RPMI7951 (cell line): ENCODE measurements at regions not wholly inside any gene's neighbourhood (a gene's known extent, or its start where the extent isn't known, plus 50 kb on each side); places are given as distances from the start of the nearest gene placed in this dataset.

Experiments
- DNase-seq: peaks from one replicate; pipeline ENCODE4 v3.0.0-alpha.2; 2012; ENCODE audit warnings: low read depth

DNA sequence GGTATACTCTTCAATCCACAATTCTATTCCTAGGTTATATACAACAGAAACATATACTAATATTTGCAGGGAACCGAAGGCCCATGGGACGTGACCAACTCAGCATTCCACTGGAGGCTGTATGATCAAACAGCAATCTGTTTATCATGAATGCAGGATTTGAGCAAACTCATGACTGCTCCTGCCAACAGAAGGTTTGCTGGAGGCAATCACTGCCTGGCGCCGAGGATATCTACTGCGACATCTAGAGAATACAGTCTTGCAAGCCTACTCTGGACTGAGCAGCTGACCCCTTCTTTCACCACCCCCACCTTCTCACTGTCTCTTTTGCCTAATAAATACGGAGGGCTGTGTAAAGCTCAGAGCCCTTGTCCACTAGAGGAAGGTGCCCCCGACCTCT is 90.5 kb upstream of the CDH10 start:
- no peak for DNase-seq

DNA sequence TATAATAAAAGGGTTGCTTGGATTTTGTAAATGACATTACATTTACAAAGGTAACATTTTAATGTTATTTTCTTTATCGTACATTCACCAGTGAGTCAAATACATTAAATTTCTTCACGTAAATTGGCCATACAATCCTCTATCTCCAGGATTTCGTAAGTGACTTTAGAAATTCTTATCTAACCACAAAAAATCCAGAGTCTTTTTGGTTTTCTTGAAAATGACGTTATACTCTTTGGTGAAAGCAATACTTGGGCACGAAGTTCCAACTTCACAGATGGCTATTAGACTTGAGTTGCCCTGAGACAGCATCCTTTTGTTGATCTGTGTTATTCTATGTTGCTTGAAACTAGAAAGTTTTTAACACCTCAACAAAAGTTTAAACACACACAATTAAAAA is 87.4 kb upstream of the CDH10 start:
- no peak for DNase-seq

DNA sequence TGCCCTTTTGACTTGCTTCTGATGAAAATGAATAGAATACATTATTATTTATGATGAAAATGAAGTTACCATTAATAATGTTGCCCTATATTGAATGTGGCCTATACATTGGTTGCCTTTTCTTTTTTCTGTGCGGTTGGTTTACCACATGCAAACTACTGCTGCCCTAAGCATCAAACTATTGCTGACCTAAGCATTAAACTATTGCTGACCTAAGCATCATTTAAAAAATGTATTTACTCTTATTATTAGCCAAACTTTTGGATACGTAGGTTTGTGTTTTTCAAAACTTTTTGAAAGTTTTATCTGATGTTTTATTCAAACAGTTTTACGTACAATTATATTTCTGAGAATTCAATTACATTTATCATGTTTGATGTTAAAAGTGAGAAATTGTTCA is 76.0 kb upstream of the CDH10 start:
- no peak for DNase-seq

DNA sequence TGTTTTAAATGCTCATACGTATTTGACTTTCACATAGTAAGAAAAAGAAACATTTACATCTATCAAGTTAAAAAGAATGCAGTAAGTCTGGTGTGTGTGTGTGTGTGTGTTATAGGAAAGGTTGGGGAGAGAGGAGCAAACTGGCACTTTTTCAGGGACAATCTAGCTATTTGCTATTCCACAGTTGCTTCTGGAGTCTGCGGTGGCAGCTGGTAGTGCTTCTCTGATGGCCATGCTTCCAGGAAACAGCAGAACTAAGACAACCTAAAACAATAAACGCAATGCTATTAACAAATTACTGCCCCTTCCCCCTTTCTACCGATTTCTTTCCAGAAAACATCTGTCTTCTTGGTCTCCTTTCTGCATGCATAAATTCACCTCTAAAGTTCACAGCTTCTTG is 70.0 kb upstream of the CDH10 start:
- no peak for DNase-seq

DNA sequence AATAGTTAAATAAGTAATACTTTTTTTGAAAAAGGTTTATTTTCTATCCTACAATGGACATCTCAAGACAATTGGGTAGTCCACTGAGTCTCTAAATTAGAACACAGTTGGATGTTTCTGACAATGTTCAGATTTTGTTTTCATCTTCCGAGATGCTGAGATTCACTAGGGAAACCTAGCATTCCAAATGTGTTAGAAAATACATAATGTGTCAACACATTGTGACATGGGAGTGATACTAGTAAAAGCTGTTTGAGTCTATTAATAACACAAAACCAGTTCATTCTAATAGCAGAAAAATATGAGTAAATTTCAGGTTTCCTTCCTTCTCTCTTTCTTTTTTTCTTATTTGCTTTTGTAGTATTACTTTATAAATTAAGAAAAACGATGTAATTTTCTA is 68.2 kb upstream of the CDH10 start:
- DNase-seq: no peak

DNA sequence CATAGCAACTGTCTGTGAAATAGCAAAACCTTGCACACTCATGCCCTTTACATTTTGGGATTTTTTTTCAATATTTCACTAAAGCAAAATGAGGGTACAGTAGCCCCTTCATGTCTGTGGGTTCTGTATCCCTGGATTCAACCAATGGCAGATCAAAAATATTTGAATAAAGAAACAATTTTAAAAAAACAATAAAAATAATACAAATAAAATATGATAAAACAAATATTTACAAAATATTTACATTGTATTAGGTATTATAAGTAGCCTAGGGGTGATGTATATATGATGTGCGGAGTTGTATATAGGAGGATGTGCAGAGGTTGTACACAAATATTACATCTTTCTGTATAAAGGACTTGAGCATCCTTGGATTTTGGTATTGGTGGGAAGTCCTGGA is 67.3 kb upstream of the CDH10 start:
- no peak for DNase-seq

DNA sequence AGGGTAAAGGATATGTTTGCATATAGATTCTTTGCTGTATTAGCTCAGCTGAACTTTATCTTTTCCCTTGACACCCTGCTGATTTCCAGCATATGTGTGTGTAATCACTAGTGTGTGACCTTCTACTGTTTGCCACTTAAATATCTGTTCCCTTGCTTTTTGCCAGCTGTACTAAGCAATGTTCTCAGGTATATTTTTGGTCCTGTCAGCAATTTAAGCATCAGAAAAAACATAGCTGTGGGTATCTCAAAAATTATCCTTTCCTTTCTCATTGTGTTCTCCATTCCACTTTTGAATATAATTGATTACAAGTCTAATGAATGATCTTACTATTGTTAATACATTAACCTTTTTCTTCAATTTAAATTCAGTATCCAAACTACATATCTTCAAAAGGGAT is 59.2 kb upstream of the CDH10 start:
- no peak for DNase-seq
